ENCODE measurements at regions not wholly inside any gene's neighbourhood (a gene's known extent, or its start where the extent isn't known, plus 50 kb on each side); places are given as distances from the start of the nearest gene placed in this dataset.

- TF ChIP-seq CTCF (IDR thresholded peaks at IDR 0.05; ENCODE audit: insufficient read depth, low read depth, low read length, missing control alignments) = no peak
- H3K4me3 ChIP-seq (ENCODE audit: low read length) = peak overlapping the region; percentile 32
- DNase-seq (ENCODE audit: low read depth) = peak; percentile 35
Observed at GRCh38 chr18:55780586-55781071, 192.6 kb upstream of the TCF4 start.

GRCh38 chr18:55779691-55780585, 191.9 kb upstream of the TCF4 start:
- peak overlapping the region; percentile 63 for H3K4me3 ChIP-seq (ENCODE audit: low read length)
- TF ChIP-seq CTCF (IDR thresholded peaks at IDR 0.05; ENCODE audit: insufficient read depth, low read depth, low read length, missing control alignments) = no peak
- DNase-seq (ENCODE audit: low read depth) = peak; percentile 52

- H3K4me3 ChIP-seq (ENCODE audit: low read length) = peak overlapping the region; percentile 63
- no peak for TF ChIP-seq CTCF (IDR thresholded peaks at IDR 0.05; ENCODE audit: insufficient read depth, low read depth, low read length, missing control alignments)
- peak; percentile 72 for DNase-seq (ENCODE audit: low read depth)
Observed at GRCh38 chr18:55778788-55779690, 191.0 kb upstream of the TCF4 start.

GRCh38 chr18:55777666-55778304, 189.8 kb upstream of the TCF4 start:
- DNase-seq (ENCODE audit: low read depth) = no peak
- no peak for TF ChIP-seq CTCF (IDR thresholded peaks at IDR 0.05; ENCODE audit: insufficient read depth, low read depth, low read length, missing control alignments)
- no peak overlapping the region for H3K4me3 ChIP-seq (ENCODE audit: low read length)

GRCh38 chr18:55775972-55776371, 188.0 kb upstream of the TCF4 start:
- no peak for DNase-seq (ENCODE audit: low read depth)
- no peak for TF ChIP-seq CTCF (IDR thresholded peaks at IDR 0.05; ENCODE audit: insufficient read depth, low read depth, low read length, missing control alignments)

DNA sequence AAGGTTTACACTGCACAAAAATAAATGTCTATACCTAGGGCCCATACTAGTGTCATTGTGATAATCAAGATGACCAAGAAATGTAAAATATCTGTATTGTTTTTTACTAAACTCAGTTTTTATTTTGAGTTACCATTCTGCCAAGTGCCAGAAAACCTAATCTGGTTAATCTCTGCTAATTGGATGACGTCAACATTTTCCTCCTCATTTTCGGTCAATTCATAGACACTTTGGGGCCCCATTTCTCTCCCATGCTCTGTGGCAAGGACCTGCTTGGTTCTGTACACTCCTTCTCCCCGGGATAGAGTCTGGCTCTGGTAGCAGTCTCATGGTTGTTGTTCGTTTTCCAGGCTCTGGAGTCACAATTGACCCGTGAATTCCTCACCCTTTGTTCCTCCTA, 186.5 kb upstream of the TCF4 start:
- no peak for DNase-seq (ENCODE audit: low read depth)
- H3K4me3 ChIP-seq (ENCODE audit: low read length) = no peak overlapping the region
- no peak for TF ChIP-seq CTCF (IDR thresholded peaks at IDR 0.05; ENCODE audit: insufficient read depth, low read depth, low read length, missing control alignments)

More at GRCh38 chr18:55775972-55776371, 188.0 kb upstream of the TCF4 start:
- no peak overlapping the region for H3K4me3 ChIP-seq (ENCODE audit: low read length)
